NCI-H82 (cell line): ENCODE measurements at regions not wholly inside any gene's neighbourhood (a gene's known extent, or its start where the extent isn't known, plus 50 kb on each side); places are given as distances from the start of the nearest gene placed in this dataset.
"Not testable (repeated sequence)": the region's sequence is repeated elsewhere in the genome, so short reads cannot be mapped to it uniquely, and the experiment has no call there.

Experiments
- DNase-seq: peaks from one replicate; lab custom pipeline; 2025; lab: John Stamatoyannopoulos, UW

DNA sequence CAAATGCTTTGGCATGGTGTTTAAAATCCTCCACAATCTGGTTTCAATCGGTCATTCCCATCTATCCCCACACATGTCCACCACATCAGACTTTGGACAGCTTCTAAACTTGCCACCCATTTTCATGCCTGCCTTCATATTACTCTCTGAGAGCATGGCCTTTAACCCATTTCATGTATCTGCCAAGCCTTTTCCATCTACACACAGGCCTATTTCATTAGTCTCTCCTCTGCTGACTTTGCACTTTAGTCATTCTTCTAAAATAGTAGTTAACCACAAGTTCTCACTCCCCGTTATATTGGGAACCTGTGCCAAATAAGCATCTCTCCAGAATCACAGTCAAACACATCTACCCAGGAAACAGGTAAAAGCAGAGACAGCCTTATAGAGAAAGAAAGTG, 142.2 kb downstream of the MZT1 start:
- DNase-seq: no peak

DNA sequence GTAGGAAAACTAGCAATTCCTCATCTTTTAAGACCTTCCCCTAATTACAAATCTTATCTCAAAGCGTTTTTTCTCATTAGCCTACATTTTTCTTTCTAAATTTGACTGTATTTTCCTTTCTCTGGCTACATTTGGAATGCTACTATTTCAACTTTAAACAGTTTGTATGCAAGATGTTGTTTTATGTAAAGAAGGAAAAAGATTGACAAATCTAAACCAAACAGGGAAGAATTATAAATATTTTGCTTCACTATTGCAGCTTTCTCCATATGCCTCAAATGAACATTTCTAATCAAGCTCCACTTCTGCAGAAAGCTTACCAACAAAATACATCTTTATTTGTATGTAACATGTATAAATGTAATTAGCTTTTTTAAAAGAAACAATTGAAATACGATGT, 156.2 kb downstream of the MZT1 start:
- no peak for DNase-seq

DNA sequence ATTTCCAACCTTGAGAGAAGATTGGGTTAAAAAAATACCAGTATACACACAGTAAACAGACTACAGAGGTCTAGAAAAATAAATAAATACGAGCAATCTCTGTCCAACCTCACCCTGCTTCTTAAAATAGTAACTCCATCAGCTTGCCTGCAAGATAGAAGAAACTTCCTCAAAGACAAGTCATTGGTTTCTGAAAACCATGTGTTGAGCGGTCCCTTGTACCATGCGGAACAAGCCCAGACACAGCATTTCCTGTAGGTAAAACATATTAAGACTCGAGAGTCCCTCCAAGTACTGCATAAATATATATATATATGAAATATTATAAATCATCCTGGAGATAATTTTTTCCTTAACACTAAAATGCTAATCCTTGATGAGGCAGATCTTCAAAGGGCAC, 157.4 kb downstream of the MZT1 start:
- DNase-seq: no peak

DNA sequence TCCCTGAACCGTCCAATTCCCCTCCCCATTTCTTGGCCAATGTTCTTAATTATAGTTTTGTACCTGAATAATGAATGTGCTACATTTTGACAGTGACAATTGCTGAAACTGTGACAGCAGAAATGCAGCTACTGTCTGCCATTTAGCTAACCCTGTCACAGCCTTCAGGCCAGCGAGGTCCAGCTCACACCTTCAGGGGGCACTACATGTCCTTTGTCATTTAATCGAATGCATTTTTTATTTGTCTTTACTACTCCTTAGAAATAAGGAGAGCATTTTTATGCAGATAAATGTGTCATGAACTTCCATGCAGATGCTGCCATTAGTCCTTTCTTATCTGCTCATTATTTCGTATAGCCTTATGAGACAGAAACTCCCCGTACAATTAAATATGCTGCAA, 159.9 kb downstream of the MZT1 start:
- DNase-seq: no peak

DNA sequence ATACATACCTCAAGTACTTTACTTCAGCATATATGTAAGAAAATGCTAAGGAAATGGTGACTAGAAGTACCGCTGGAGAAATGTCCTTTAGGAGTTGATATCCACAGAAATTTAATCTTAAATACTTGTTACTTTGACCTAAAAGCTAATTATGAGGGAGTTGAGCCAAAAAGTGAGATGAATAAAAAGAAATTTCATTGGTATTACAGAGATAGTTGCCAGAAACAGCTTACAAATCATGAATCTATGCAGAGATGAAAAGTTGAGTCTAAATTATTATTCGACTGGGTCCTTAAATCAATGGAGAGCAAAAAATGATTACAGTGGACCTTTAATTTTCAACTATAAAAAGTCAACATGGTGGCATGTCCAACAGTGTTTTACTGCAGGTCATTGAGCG, 160.9 kb downstream of the MZT1 start:
- no peak for DNase-seq

DNA sequence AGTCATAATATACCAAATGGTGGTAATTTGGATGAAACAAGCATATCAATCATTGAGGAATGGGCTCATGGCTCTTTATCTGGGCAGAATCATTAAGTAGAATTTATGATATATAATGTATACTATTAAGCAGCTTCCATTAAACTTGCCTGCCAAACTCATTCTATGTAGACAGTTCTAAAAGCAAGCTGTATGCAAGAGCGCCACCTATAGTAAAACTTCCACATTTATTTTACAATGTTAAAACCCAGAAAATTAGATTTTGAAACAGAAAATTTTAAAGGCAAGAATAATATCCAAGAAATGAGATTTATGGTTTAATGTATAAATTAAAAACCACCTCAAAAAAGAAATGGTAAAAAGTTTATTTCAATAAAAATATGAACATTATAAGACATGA, 161.5 kb downstream of the MZT1 start:
- peak; percentile 83 for DNase-seq

DNA sequence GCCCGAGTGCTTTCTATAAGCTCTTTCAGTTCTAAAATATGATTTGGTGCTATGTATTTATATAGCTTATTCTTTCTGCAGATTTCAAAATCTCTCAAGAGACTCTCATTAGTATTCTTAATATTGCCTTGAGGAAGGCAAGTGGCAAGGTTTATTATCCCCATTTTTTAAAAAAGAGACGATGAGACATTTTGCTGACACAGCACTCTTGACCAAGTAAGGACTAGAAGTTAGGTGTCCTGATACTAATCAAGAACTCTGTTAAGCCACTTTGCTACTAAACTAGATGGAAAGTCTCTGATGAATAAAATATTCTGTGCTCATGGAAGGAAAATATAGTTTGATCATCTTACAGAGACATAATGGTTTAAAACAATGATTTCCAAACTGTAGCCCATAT, 164.7 kb downstream of the MZT1 start:
- DNase-seq: no peak

GRCh38 chr13:72561791-72562190, 165.6 kb downstream of the MZT1 start:
- DNase-seq: no peak

- DNase-seq: no peak
Measured at GRCh38 chr13:72559716-72560115, 167.7 kb downstream of the MZT1 start.

DNA sequence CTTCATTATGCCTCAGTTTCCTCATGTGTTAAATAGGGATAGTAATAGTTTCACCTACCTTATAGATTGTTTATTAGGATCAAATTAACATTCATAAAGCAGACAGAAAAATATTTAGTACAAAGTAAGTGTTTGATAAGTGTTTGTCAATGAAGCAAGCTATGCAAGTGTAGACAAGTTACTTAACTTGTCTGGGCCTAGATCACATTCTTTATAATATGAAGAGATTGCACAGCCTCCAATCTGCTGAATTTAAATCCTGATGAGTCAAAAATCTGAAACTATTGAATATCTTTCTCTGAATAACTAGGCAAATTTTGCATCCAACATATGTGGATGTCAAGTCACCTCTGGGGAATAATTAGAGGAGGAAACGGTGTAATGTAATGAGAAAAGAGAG, 170.5 kb downstream of the MZT1 start:
- no peak for DNase-seq

- DNase-seq: no peak
Measured at GRCh38 chr13:72555601-72556000, 171.8 kb downstream of the MZT1 start.

GRCh38 chr13:72552731-72553130, 174.7 kb downstream of the MZT1 start:
- no peak for DNase-seq

DNA sequence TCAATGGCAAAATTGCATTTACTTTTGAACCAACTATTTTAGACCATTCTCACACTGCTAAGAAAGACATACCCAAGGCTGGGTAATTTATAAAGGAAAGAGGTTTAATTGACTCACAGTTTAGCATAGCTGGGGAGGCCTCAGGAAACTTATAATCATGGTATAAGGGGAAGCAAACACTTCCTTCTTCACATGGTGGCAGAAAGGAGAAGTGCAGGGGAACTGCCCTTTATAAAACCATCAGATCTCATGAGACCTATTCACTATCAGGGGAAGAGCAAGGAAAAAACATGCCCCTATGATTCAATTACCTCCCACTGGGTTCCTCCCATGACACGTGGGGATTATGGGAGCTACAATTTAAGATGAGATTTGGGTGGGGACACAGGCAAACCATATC, 181.5 kb downstream of the MZT1 start:
- not testable (repeated sequence) for DNase-seq

- no peak for DNase-seq
Measured at GRCh38 chr13:72545030-72545719, 182.3 kb downstream of the MZT1 start.

DNA sequence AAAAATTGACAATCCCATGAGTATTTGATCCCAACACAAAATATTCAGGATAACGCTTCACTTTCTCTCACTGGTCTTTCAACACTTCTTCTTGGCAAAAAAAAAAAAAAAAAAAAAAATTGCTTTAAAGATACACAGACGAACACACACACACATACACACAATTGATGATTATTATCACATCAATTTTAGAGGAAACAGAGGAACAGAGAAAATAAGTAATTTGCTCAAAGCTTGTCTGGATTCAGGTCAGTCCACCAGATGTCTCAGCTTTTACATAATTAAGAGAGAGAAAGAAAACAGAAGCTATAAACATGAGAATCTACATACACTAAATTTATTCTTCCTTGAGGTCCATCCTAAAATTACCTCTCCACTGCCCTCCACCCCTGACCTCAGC, 183.4 kb downstream of the MZT1 start:
- DNase-seq: no peak

DNA sequence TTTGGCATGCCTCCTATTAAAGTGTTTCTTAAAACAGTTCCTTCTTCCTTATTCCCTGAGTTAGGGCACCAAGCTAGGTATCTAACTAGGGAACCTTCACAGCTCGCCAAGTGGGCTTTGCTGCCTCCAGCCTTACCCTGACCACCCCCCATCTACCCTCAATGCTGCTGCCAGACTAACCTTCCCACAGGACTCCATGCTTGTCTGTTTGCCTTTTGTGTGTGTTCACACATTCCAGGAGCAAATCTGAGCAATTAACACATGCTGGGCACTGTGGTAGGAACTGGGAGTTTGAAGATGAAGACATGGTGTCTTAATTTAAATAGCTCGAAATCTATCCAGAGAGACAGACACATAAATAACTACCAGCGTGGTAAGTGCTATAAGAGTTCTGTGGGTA, 185.2 kb downstream of the MZT1 start:
- DNase-seq: no peak

- no peak for DNase-seq
Measured at GRCh38 chr13:72541674-72542073, 185.8 kb downstream of the MZT1 start.

- peak; percentile 69 for DNase-seq
Measured at GRCh38 chr13:72540881-72541280, 186.5 kb downstream of the MZT1 start.

DNA sequence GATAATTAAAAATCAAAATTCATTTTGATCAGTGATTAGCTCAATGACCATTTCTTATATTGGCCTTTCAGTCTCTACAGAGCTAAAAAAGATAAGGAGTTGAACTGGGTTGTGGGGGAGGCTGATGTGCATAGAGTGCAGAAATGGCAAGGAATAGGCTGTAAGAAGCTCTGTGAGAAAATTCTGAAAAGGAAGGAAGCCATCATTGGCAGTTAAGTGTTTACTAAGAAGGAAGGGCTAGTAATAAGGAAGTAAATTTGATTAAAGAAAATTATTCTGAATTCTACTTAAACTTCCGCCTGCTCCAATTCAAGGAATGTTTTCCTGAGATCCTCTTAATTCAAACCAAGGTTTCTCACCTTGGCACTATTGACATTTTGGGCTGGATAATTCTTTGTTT, 187.5 kb downstream of the MZT1 start:
- no peak for DNase-seq

- no peak for DNase-seq
Measured at GRCh38 chr13:72537782-72538181, 189.6 kb downstream of the MZT1 start.

DNA sequence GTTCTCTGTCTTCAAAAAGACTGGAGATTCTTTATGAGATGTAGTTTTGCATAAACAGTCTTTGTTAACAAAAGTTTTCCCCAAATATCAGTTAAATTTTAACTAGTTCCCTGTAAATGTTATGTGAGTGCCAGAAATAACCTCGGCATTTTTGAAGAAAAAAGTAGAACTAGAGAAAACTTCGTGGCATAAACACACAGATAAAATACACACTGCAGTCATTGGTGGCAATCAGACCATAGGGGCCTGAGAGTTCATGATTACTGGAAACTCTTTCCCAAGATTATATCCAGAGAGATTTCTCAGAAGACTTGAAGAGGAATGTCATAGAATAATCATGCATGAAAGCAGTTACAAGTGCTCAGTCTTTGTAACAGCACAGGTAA, 190.0 kb downstream of the MZT1 start:
- no peak for DNase-seq

GRCh38 chr13:72536714-72537394, 190.6 kb downstream of the MZT1 start:
- DNase-seq: no peak

- DNase-seq: peak; percentile 25
Measured at GRCh38 chr13:72534951-72535640, 192.3 kb downstream of the MZT1 start.
